Panc1 (cell line): ENCODE measurements at regions not wholly inside any gene's neighbourhood (a gene's known extent, or its start where the extent isn't known, plus 50 kb on each side); places are given as distances from the start of the nearest gene placed in this dataset.
"Not testable (repeated sequence)": the region's sequence is repeated elsewhere in the genome, so short reads cannot be mapped to it uniquely, and the experiment has no call there.

Experiments
- ATAC-seq: fragments of 200-7000 bp; cut with Tn5 transposase; 2 replicates; pipeline ENCODE4 v1.9.1; 2020; ENCODE audit warnings: mild to moderate bottlenecking, moderate library complexity
- BruUV-seq: library from RNA; stranded (reverse); fragments of 400-500 nt; replicated peaks from 2 replicates; lab custom pipeline; 2021; lab: Mats Ljungman, UMichigan
- CTCF ChIA-PET: fragments of 300-600 bp; sonication (Branson Sonifier 250); formaldehyde crosslinking; loops from one replicate; lab custom pipeline; 2022; ENCODE audit warnings: antibody characterized with exemption; lab: Charles Lee
- POLR2A ChIA-PET: fragments of 300-600 bp; sonication (Branson Sonifier 250); formaldehyde crosslinking; loops from one replicate; lab custom pipeline; 2022; ENCODE audit warnings: antibody characterized with exemption; lab: Charles Lee
- DNase-seq: peaks from one replicate; pipeline ENCODE4 v3.0.0-alpha.2; 2010; ENCODE audit warnings: low read depth, low spot score
- H3K27ac ChIP-seq: 2 replicates; pipeline ENCODE4 v1.5.1; 2011; ENCODE audit warnings: mild to moderate bottlenecking, low read length, inconsistent platforms
- H3K27me3 ChIP-seq: fragments of 200-500 bp; sonication (Bioruptor generic); 2 replicates; pipeline ENCODE4 v1.6.0; 2014; ENCODE audit warnings: low read length, inconsistent platforms; ENCODE audit not compliant: control insufficient read depth, insufficient read depth
- H3K36me3 ChIP-seq: fragments of 200-500 bp; sonication (Bioruptor generic); 2 replicates; pipeline ENCODE4 v1.5.1; 2014; ENCODE audit warnings: inconsistent platforms, mild to moderate bottlenecking, low read length, moderate library complexity; ENCODE audit not compliant: control insufficient read depth, insufficient read depth
- H3K4me1 ChIP-seq: 2 replicates; pipeline ENCODE4 v1.5.1; 2011; ENCODE audit warnings: inconsistent platforms, mild to moderate bottlenecking, low read length, moderate library complexity; ENCODE audit not compliant: control insufficient read depth, insufficient read depth
- H3K4me3 ChIP-seq, 2 experiments: 2 replicates each; pipeline ENCODE4 v1.5.1; 2011 to 2012; ENCODE audit warnings: low read depth in 2 of 2, low read length in 2 of 2, mild to moderate bottlenecking in 2 of 2, inconsistent platforms in 1 of 2, moderate library complexity in 1 of 2
- H3K9me3 ChIP-seq: fragments of 200-500 bp; sonication (Bioruptor generic); 2 replicates; pipeline ENCODE4 v1.5.1; 2014; ENCODE audit warnings: low read depth, mild to moderate bottlenecking, inconsistent platforms, low read length, moderate library complexity; ENCODE audit not compliant: control insufficient read depth, insufficient read depth
- in situ Hi-C: cut with HindIII; loops from 2 replicates; pipeline ENCODE4 v1.10.0; 2016; ENCODE audit warnings: low sequenced_read_pairs, low pct_unique_long_range_greater_than_20kb
- intact Hi-C: fragments of 100-400 bp; cut with micrococcal nuclease; formaldehyde crosslinking; loops from one replicate; pipeline ENCODE4 v1.10.0; 2022; ENCODE audit not compliant: unreplicated experiment

GRCh38 chr1:120949724-120950123 lies 60.2 kb downstream of the PPIAL4A start:
- H3K27ac ChIP-seq, BruUV-seq, in situ Hi-C loops, DNase-seq, H3K36me3 ChIP-seq, ATAC-seq, H3K9me3 ChIP-seq, intact Hi-C loops, H3K4me3 ChIP-seq, H3K4me1 ChIP-seq, CTCF ChIA-PET, POLR2A ChIA-PET, H3K27me3 ChIP-seq: not testable (repeated sequence)

GRCh38 chr1:120950633-120951032 lies 61.1 kb downstream of the PPIAL4A start:
- H3K27me3 ChIP-seq, H3K4me3 ChIP-seq, DNase-seq, H3K27ac ChIP-seq, POLR2A ChIA-PET, ATAC-seq, CTCF ChIA-PET, H3K36me3 ChIP-seq, H3K9me3 ChIP-seq, H3K4me1 ChIP-seq, BruUV-seq, intact Hi-C loops, in situ Hi-C loops: not testable (repeated sequence)

- BruUV-seq, H3K27me3 ChIP-seq, CTCF ChIA-PET, in situ Hi-C loops, POLR2A ChIA-PET, DNase-seq, H3K4me1 ChIP-seq, H3K36me3 ChIP-seq, H3K4me3 ChIP-seq, H3K27ac ChIP-seq, H3K9me3 ChIP-seq, intact Hi-C loops, ATAC-seq: not testable (repeated sequence)
Observed at GRCh38 chr1:120951100-120951499, 61.5 kb downstream of the PPIAL4A start.

- H3K4me3 ChIP-seq, H3K27me3 ChIP-seq, ATAC-seq, intact Hi-C loops, BruUV-seq, H3K27ac ChIP-seq, POLR2A ChIA-PET, in situ Hi-C loops, H3K4me1 ChIP-seq, DNase-seq, H3K36me3 ChIP-seq, H3K9me3 ChIP-seq, CTCF ChIA-PET: not testable (repeated sequence)
Observed at GRCh38 chr1:120952207-120952870, 62.8 kb downstream of the PPIAL4A start.

GRCh38 chr1:120952871-120953265 lies 63.3 kb downstream of the PPIAL4A start:
- H3K27ac ChIP-seq, intact Hi-C loops, CTCF ChIA-PET, H3K9me3 ChIP-seq, DNase-seq, H3K36me3 ChIP-seq, H3K4me1 ChIP-seq, BruUV-seq, H3K27me3 ChIP-seq, POLR2A ChIA-PET, ATAC-seq, H3K4me3 ChIP-seq, in situ Hi-C loops: not testable (repeated sequence)
